HAP-1 (cell line): ENCODE measurements at regions not wholly inside any gene's neighbourhood (a gene's known extent, or its start where the extent isn't known, plus 50 kb on each side); places are given as distances from the start of the nearest gene placed in this dataset.
"Not testable (repeated sequence)": the region's sequence is repeated elsewhere in the genome, so short reads cannot be mapped to it uniquely, and the experiment has no call there.

Source experiments
- DNase-seq, 2 experiments: peaks; one replicate each; pipeline ENCODE4 v3.0.0-alpha.2; 2016 to 2020; ENCODE audit warnings: low spot score in 2 of 2
- H3K27me3 ChIP-seq: fragments of 250-450 bp; sonication (Bioruptor Pico); 2 replicates; pipeline ENCODE4 v1.5.1; 2020; ENCODE audit warnings: low read depth, mild to moderate bottlenecking, moderate library complexity
- H3K36me3 ChIP-seq: fragments of 250-450 bp; sonication (Bioruptor Pico); replicated peaks from 2 replicates; pipeline ENCODE4 v1.5.1; 2020; ENCODE audit warnings: mild to moderate bottlenecking
- H3K4me1 ChIP-seq: fragments of 250-450 bp; sonication (Bioruptor Pico); 2 replicates; pipeline ENCODE4 v1.5.1; 2020; ENCODE audit warnings: mild to moderate bottlenecking
- H3K4me3 ChIP-seq: fragments of 250-450 bp; sonication (Bioruptor Pico); 2 replicates; pipeline ENCODE4 v1.5.1; 2020; ENCODE audit warnings: mild to moderate bottlenecking, moderate library complexity
- H3K9me3 ChIP-seq: fragments of 250-450 bp; sonication (Bioruptor Pico); 2 replicates; pipeline ENCODE4 v1.5.1; 2020; ENCODE audit warnings: mild to moderate bottlenecking, moderate library complexity
- in situ Hi-C: fragments of 300-500 bp; cut with MboI; formaldehyde crosslinking; loops from 3 replicates; pipeline ENCODE4 v1.14.3; 2020; ENCODE audit warnings: low sequenced_read_pairs, inconsistent platforms, mixed read lengths

DNA sequence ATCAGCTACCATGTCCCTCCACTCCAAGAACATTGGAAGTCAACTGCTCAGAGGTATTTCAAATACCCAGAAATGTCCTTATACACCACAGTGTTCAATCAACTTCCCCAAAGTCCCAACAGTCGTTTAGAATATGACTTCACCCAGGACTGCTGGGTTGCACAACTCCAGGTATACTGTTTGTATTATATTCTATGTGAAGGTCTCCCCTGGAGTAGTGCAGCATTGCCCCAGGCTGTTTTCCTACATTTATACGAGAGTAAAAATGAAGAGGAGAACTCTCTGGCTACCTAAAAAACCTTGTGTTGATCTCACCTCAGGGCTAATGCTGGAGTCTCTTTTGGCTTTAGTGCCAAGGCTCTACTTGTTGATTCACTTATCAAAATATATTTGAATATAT lies 183.6 kb upstream of the MAP3K1 start:
- Histone ChIP-seq H3K4me1 (no peaks in the 10 kb centered on the region), H3K36me3 (no peaks in the 10 kb centered on the region), H3K27me3 (no peaks in the 10 kb centered on the region), H3K4me3 (no peak overlapping the region), H3K9me3 (no peaks in the 10 kb centered on the region; the same call in 1 of the 2 replicates)
- in situ Hi-C loops, result no loop called here
- DNase-seq, result no peak

DNA sequence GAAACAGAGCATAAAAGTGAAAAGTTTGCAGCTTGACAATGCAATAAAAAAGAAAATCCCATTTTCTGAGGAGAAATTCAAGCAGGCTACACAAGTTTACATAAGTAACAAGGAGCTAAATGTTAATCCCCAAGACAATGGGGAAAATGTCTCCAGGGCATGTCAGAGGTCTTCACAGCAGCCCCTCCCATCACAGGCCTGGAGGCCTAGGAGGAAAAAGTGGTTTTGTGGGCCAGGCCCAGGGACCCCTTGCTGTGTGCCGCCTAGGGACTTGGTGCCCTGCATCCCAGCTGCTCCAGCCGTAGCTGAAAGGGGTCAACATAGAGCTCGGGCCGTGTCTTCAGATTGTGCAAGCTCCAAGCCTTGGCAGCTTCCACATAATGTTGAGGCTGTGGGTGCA lies 186.7 kb upstream of the MAP3K1 start:
- H3K4me1 ChIP-seq, H3K27me3 ChIP-seq, H3K4me3 ChIP-seq, H3K36me3 ChIP-seq, H3K9me3 ChIP-seq, in situ Hi-C loops, DNase-seq: not testable (repeated sequence)

GRCh38 chr5:56625541-56625940 lies 189.8 kb upstream of the MAP3K1 start:
- no peaks in the 10 kb centered on the region for H3K27me3 ChIP-seq
- in situ Hi-C loops, result no loop called here
- H3K9me3 ChIP-seq, result no peaks in the 10 kb centered on the region; the same call in 1 of the 2 replicates
- H3K4me1 ChIP-seq, result no peaks in the 10 kb centered on the region
- no peak for DNase-seq
- H3K36me3 ChIP-seq, result no peaks in the 10 kb centered on the region
- no peak overlapping the region for H3K4me3 ChIP-seq

- in situ Hi-C loops, result no loop called here
- Histone ChIP-seq H3K4me1 (no peaks in the 10 kb centered on the region), H3K36me3 (no peaks in the 10 kb centered on the region), H3K27me3 (no peaks in the 10 kb centered on the region), H3K9me3 (no peaks in the 10 kb centered on the region; the same call in 1 of the 2 replicates), H3K4me3 (no peak overlapping the region)
- DNase-seq, result no peak
Observed at GRCh38 chr5:56624751-56625150, 190.6 kb upstream of the MAP3K1 start.

DNA sequence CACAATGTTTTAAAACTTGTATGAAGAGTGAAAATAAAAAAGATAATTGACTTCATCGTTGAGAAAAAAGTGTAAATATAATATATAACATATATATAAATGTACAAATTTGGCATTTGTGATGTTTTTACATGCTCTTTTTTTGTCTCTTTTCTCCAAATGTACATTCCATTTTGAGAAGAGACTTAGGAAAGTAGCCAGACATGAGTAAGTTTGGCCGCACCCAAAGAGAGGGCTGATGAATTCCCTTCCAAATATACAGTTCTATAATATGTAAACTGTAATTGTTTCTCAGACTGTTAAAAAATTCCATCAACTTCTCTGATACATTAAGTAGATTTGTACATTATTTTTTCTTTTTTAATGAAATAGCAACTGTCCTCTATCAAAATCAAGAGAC lies 193.2 kb upstream of the MAP3K1 start:
- in situ Hi-C loops, result no loop called here
- Histone ChIP-seq H3K27me3 (no peaks in the 10 kb centered on the region), H3K4me1 (peaks cover 2% of the 10 kb centered on the region), H3K36me3 (no peaks in the 10 kb centered on the region), H3K4me3 (no peak overlapping the region), H3K9me3 (peaks cover 3% of the 10 kb centered on the region; the same call in 1 of the 2 replicates)
- no peak for DNase-seq

- Histone ChIP-seq H3K36me3 (no peaks in the 10 kb centered on the region), H3K27me3 (no peaks in the 10 kb centered on the region), H3K4me3 (no peak overlapping the region), H3K9me3 (peaks cover 3% of the 10 kb centered on the region; the same call in 1 of the 2 replicates), H3K4me1 (peaks cover 9% of the 10 kb centered on the region)
- in situ Hi-C loops, result no loop called here
- no peak for DNase-seq
Observed at GRCh38 chr5:56620903-56621677, 194.3 kb upstream of the MAP3K1 start.

DNA sequence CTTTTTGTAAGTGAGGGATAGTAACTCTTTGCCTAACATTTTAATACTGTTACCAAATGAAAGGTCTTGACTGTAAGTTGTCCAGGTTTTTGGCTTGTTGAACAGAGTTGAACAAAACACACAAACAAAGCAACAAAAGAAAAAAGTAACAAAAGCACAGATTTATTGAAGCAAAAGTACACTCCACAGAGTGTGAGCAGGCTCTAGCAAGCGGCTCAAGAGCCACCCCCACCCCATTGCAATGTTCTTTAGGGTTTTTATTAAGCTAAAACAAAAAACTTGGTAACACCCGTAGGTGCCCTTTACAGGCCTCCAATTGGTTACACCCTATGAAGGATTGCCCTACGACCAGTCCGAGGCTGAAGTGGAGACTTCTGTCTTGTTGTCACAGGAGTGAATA lies 197.4 kb upstream of the MAP3K1 start:
- Histone ChIP-seq H3K9me3 (peaks cover 3% of the 10 kb centered on the region; the same call in 1 of the 2 replicates), H3K27me3 (no peaks in the 10 kb centered on the region), H3K36me3 (no peaks in the 10 kb centered on the region), H3K4me3 (no peak overlapping the region), H3K4me1 (peaks cover 22% of the 10 kb centered on the region)
- no peak for DNase-seq
- in situ Hi-C loops, result no loop called here

- peaks cover 3% of the 10 kb centered on the region; the same call in 1 of the 2 replicates for H3K9me3 ChIP-seq
- H3K4me1 ChIP-seq, result peaks cover 22% of the 10 kb centered on the region
- H3K4me3 ChIP-seq, result no peak overlapping the region
- DNase-seq, result peak; percentile 60 to 93
- H3K27me3 ChIP-seq, result no peaks in the 10 kb centered on the region
- in situ Hi-C loops, result no loop called here
- H3K36me3 ChIP-seq, result no peaks in the 10 kb centered on the region
Observed at GRCh38 chr5:56616454-56617160, 198.7 kb upstream of the MAP3K1 start.

- Histone ChIP-seq H3K4me3 (no peak overlapping the region), H3K27me3 (no peaks in the 10 kb centered on the region), H3K36me3 (no peaks in the 10 kb centered on the region), H3K9me3 (peaks cover 3% of the 10 kb centered on the region; the same call in 1 of the 2 replicates), H3K4me1 (peaks cover 22% of the 10 kb centered on the region)
- DNase-seq, result peak; percentile 11 to 15
- in situ Hi-C loops, result no loop called here
Observed at GRCh38 chr5:56615361-56616153, 199.8 kb upstream of the MAP3K1 start.

GRCh38 chr5:56612759-56613158 lies 202.6 kb upstream of the MAP3K1 start:
- in situ Hi-C loops, result no loop called here
- Histone ChIP-seq H3K36me3 (no peaks in the 10 kb centered on the region), H3K4me3 (no peak overlapping the region), H3K27me3 (no peaks in the 10 kb centered on the region), H3K9me3 (peaks cover 2% of the 10 kb centered on the region; the same call in 1 of the 2 replicates), H3K4me1 (peaks cover 22% of the 10 kb centered on the region)
- no peak for DNase-seq

DNA sequence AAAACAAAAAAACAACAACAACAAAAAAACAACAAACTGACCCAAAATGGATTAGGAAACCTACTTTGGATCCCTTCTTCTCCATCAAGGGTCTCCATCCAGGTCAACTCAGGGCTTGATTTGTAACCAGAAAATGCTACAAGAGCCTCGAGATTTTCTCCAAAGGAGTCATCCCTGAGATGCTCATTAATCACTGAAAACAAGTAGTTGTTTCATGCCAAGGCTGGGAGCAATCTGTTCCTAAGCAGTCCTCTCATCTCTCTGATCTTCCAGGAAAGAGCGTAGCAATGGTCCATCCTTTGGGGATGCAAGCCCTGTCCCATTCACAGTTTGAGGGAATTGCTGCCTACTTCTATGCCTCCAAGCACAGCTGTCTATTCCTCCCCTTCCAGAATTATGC lies 203.0 kb upstream of the MAP3K1 start:
- peaks cover 22% of the 10 kb centered on the region for H3K4me1 ChIP-seq
- H3K4me3 ChIP-seq, result no peak overlapping the region
- H3K36me3 ChIP-seq, result no peaks in the 10 kb centered on the region
- in situ Hi-C loops, result no loop called here
- H3K27me3 ChIP-seq, result no peaks in the 10 kb centered on the region
- DNase-seq, result no peak
- no peaks in the 10 kb centered on the region for H3K9me3 ChIP-seq

- H3K36me3 ChIP-seq, result no peaks in the 10 kb centered on the region
- H3K9me3 ChIP-seq, result no peaks in the 10 kb centered on the region
- DNase-seq, result no peak
- H3K27me3 ChIP-seq, result no peaks in the 10 kb centered on the region
- H3K4me1 ChIP-seq, result peaks cover 5% of the 10 kb centered on the region
- no peak overlapping the region for H3K4me3 ChIP-seq
- in situ Hi-C loops, result no loop called here
Observed at GRCh38 chr5:56610093-56610698, 205.2 kb upstream of the MAP3K1 start.

- H3K36me3 ChIP-seq, result no peaks in the 10 kb centered on the region
- no peaks in the 10 kb centered on the region for H3K4me1 ChIP-seq
- DNase-seq, result no peak
- H3K9me3 ChIP-seq, result no peaks in the 10 kb centered on the region
- no peak overlapping the region for H3K4me3 ChIP-seq
- no peaks in the 10 kb centered on the region for H3K27me3 ChIP-seq
- in situ Hi-C loops, result no loop called here
Observed at GRCh38 chr5:56608217-56608925, 207.0 kb upstream of the MAP3K1 start.
